IMR-90 (cell line): ENCODE measurements at regions not wholly inside any gene's neighbourhood (a gene's known extent, or its start where the extent isn't known, plus 50 kb on each side); places are given as distances from the start of the nearest gene placed in this dataset.

Experiments used
- ATAC-seq: fragments of 200-7000 bp; cut with Tn5 transposase; 2 replicates; pipeline ENCODE4 v1.9.1; 2020; ENCODE audit warnings: low read depth, mild to moderate bottlenecking, moderate library complexity
- BruUV-seq: library from RNA; stranded (reverse); fragments of 400-500 nt; replicated peaks from 2 replicates; lab custom pipeline; 2021; lab: Mats Ljungman, UMichigan
- CTCF ChIA-PET: fragments of 300-600 bp; formaldehyde crosslinking; extraction: SDS; loops from one replicate; lab custom pipeline; 2021; ENCODE audit warnings: antibody characterized with exemption; lab: Yijun Ruan, JAX
- POLR2A ChIA-PET: fragments of 300-600 bp; sonication (Branson Sonifier 250); formaldehyde crosslinking; loops from one replicate; lab custom pipeline; 2022; ENCODE audit warnings: antibody characterized with exemption; ENCODE audit not compliant: unreplicated experiment; lab: Charles Lee
- DNase-seq: peaks from one replicate; pipeline ENCODE4 v3.0.0; 2013
- H2AFZ ChIP-seq: replicated peaks from 2 replicates; pipeline ENCODE3; 2013; ENCODE audit warnings: low read length, mild to moderate bottlenecking; ENCODE audit not compliant: poor library complexity
- H2AK5ac ChIP-seq: 2 replicates; pipeline ENCODE4 v1.6.1; 2013; ENCODE audit warnings: low read depth, low read length, inconsistent platforms
- H2AK9ac ChIP-seq: replicated peaks from 2 replicates; pipeline ENCODE3; 2013; ENCODE audit warnings: mild to moderate bottlenecking, low read depth, low read length, moderate library complexity; ENCODE audit not compliant: poor library complexity
- H2BK120ac ChIP-seq: 2 replicates; pipeline ENCODE4 v1.6.1; 2013; ENCODE audit warnings: low read depth, low read length, inconsistent platforms
- H2BK15ac ChIP-seq: 3 replicates; pipeline ENCODE4 v1.6.1; 2013; ENCODE audit warnings: low read depth, low read length, inconsistent platforms
- H2BK20ac ChIP-seq: 2 replicates; pipeline ENCODE4 v1.6.1; 2013; ENCODE audit warnings: low read depth, mild to moderate bottlenecking, inconsistent platforms, low read length, moderate library complexity
- H2BK5ac ChIP-seq: 2 replicates; pipeline ENCODE4 v1.6.1; 2013; ENCODE audit warnings: mild to moderate bottlenecking, low read depth, low read length, inconsistent platforms; ENCODE audit not compliant: poor library complexity, severe bottlenecking
- H3K14ac ChIP-seq: replicated peaks from 2 replicates; pipeline ENCODE4 v1.6.1; 2013; ENCODE audit warnings: low read depth, low read length, inconsistent platforms
- H3K18ac ChIP-seq: 2 replicates; pipeline ENCODE4 v1.6.1; 2013; ENCODE audit warnings: low read depth, low read length, control low read depth
- H3K23ac ChIP-seq: 2 replicates; pipeline ENCODE4 v1.6.1; 2013; ENCODE audit warnings: low read depth, low read length, inconsistent platforms
- H3K27ac ChIP-seq: 2 replicates; pipeline ENCODE4 v1.5.1; 2013; ENCODE audit warnings: mild to moderate bottlenecking, control low read depth, low read length; ENCODE audit not compliant: insufficient read depth
- H3K27me3 ChIP-seq: 2 replicates; pipeline ENCODE4 v1.6.1; 2013; ENCODE audit warnings: low read length; ENCODE audit not compliant: control insufficient read depth, insufficient read depth
- H3K36me3 ChIP-seq: 2 replicates; pipeline ENCODE4 v1.6.1; 2013; ENCODE audit warnings: low read length, mixed read lengths; ENCODE audit not compliant: control insufficient read depth, insufficient read depth
- H3K4ac ChIP-seq: 2 replicates; pipeline ENCODE4 v1.6.1; 2013; ENCODE audit warnings: low read depth, low read length, inconsistent platforms
- H3K4me1 ChIP-seq: 2 replicates; pipeline ENCODE4 v1.6.1; 2013; ENCODE audit warnings: low read length, mixed read lengths; ENCODE audit not compliant: control insufficient read depth, insufficient read depth
- H3K4me2 ChIP-seq: 2 replicates; pipeline ENCODE4 v1.6.1; 2013; ENCODE audit warnings: low read depth, mild to moderate bottlenecking, control low read depth, low read length, moderate library complexity
- H3K4me3 ChIP-seq: 2 replicates; pipeline ENCODE4 v1.5.1; 2013; ENCODE audit warnings: low read depth, mild to moderate bottlenecking, control low read depth, low read length, moderate library complexity; ENCODE audit not compliant: insufficient read depth
- H3K56ac ChIP-seq: 2 replicates; pipeline ENCODE4 v1.6.1; 2013; ENCODE audit warnings: low read length, inconsistent platforms; ENCODE audit not compliant: insufficient read depth; ENCODE audit errors: extremely low read depth
- H3K79me1 ChIP-seq, 2 experiments: 2 replicates each; pipeline ENCODE4 v1.6.1; 2013; ENCODE audit warnings: low read length in 2 of 2, inconsistent platforms in 1 of 2, low read depth in 1 of 2
- H3K9ac ChIP-seq: 2 replicates; pipeline ENCODE4 v1.6.1; 2013; ENCODE audit warnings: low read depth, low read length, control low read depth
- H3K9me1 ChIP-seq: 2 replicates; pipeline ENCODE4 v1.6.1; 2013; ENCODE audit warnings: low read length, inconsistent platforms; ENCODE audit not compliant: insufficient read depth
- H3K9me3 ChIP-seq: 2 replicates; pipeline ENCODE4 v1.6.1; 2013; ENCODE audit warnings: low read length; ENCODE audit not compliant: control insufficient read depth, insufficient read depth
- H4K20me1 ChIP-seq: 2 replicates; pipeline ENCODE4 v1.6.1; 2013; ENCODE audit warnings: low read length, inconsistent platforms; ENCODE audit not compliant: insufficient read depth
- H4K5ac ChIP-seq: 2 replicates; pipeline ENCODE4 v1.6.1; 2013; ENCODE audit warnings: mild to moderate bottlenecking, low read depth, low read length, control low read depth
- H4K8ac ChIP-seq, 2 experiments: 2 replicates each; pipeline ENCODE4 v1.6.1; 2013; ENCODE audit warnings: low read depth in 2 of 2, low read length in 2 of 2, control low read depth in 1 of 2, inconsistent platforms in 1 of 2
- H4K91ac ChIP-seq: 2 replicates; pipeline ENCODE4 v1.6.1; 2013; ENCODE audit warnings: low read depth, low read length, inconsistent platforms; ENCODE audit not compliant: insufficient read depth
- BHLHE40 ChIP-seq: fragments of 150-350 bp; IDR thresholded peaks from 2 replicates; pipeline ENCODE4 v1.6.1; 2016; ENCODE audit warnings: mild to moderate bottlenecking, low read depth, low read length
- CEBPB ChIP-seq: IDR thresholded peaks from 2 replicates; pipeline ENCODE4 v1.6.1; 2012; ENCODE audit warnings: low read depth, low read length, improper control_type of control experiment
- CHD1 ChIP-seq: IDR thresholded peaks from 2 replicates; pipeline ENCODE4 v1.6.1; 2012; ENCODE audit warnings: low read depth, low read length, improper control_type of control experiment
- FOS ChIP-seq: fragments of 150-350 bp; IDR thresholded peaks from 2 replicates; pipeline ENCODE4 v1.6.1; 2016; ENCODE audit warnings: low read depth, low read length
- MAFK ChIP-seq: IDR thresholded peaks from 2 replicates; pipeline ENCODE4 v1.6.1; 2012; ENCODE audit warnings: low read depth, low read length, improper control_type of control experiment
- MAZ ChIP-seq: IDR thresholded peaks from 2 replicates; pipeline ENCODE4 v1.6.1; 2012; ENCODE audit warnings: low read depth, mild to moderate bottlenecking, low read length, improper control_type of control experiment, moderate library complexity, borderline replicate concordance
- MXI1 ChIP-seq: IDR thresholded peaks from 2 replicates; pipeline ENCODE4 v1.6.1; 2012; ENCODE audit warnings: low read depth, mild to moderate bottlenecking, low read length, moderate library complexity, borderline replicate concordance
- NFE2L2 ChIP-seq: fragments of 150-350 bp; IDR thresholded peaks from 2 replicates; pipeline ENCODE4 v1.6.1; 2016; ENCODE audit warnings: low read depth, mild to moderate bottlenecking, low read length
- POLR2A ChIP-seq: IDR thresholded peaks from 2 replicates; pipeline ENCODE4 v1.6.1; 2012; ENCODE audit warnings: mild to moderate bottlenecking, low read depth, low read length
- RAD21 ChIP-seq: IDR thresholded peaks from 2 replicates; pipeline ENCODE4 v1.6.1; 2012; ENCODE audit warnings: low read length, improper control_type of control experiment
- RCOR1 ChIP-seq: IDR thresholded peaks from 2 replicates; pipeline ENCODE4 v1.6.1; 2012; ENCODE audit warnings: mild to moderate bottlenecking, low read length, improper control_type of control experiment; ENCODE audit not compliant: insufficient replicate concordance
- RFX5 ChIP-seq: IDR thresholded peaks from 2 replicates; pipeline ENCODE4 v1.8.0; 2012; ENCODE audit warnings: low read depth, mild to moderate bottlenecking, low read length, moderate library complexity
- SMC3 ChIP-seq: fragments of 150-350 bp; IDR thresholded peaks from 2 replicates; pipeline ENCODE4 v1.6.1; 2016; ENCODE audit warnings: low read depth, mild to moderate bottlenecking, antibody characterized with exemption, low read length, moderate library complexity
- WGBS, 2 experiments: methylation state at CpG; one replicate each; pipeline versions ENCODE4 v1.1.5 to v1.1.7; 2013; ENCODE audit warnings: missing lambda C conversion rate in 2 of 2; ENCODE audit not compliant: insufficient read length in 1 of 2; ENCODE audit errors: extremely low coverage in 2 of 2; 5-methylcytosine and 5-hydroxymethylcytosine counted together
- dilution Hi-C: fragments of 300-500 bp; cut with HindIII; formaldehyde crosslinking; loops from one replicate; pipeline ENCODE4 v1.14.3; 2018; ENCODE audit warnings: low sequenced_read_pairs; ENCODE audit not compliant: unreplicated experiment
- in situ Hi-C: fragments of 300-500 bp; cut with MboI; formaldehyde crosslinking; loops from 3 replicates; pipeline ENCODE4 v1.14.3; 2019; ENCODE audit warnings: low sequenced_read_pairs, inconsistent platforms, mixed read lengths
- intact Hi-C: fragments of 100-400 bp; cut with micrococcal nuclease; formaldehyde crosslinking; loops from 2 replicates; pipeline ENCODE4 v1.10.0; 2022
- TF ChIP-seq, protein P1 (sequence below): fragments of 150-350 bp; IDR thresholded peaks from 2 replicates; pipeline ENCODE4 v1.6.1; 2017; ENCODE audit warnings: mild to moderate bottlenecking, antibody characterized with exemption, low read length, low read depth
- TF ChIP-seq, protein P2 (sequence below): conservative IDR thresholded peaks from 2 replicates; pipeline ENCODE4 v1.5.1; 2012; ENCODE audit warnings: mild to moderate bottlenecking, low read depth, low read length, improper control_type of control experiment
- TF ChIP-seq, protein P3 (sequence below): fragments of 150-350 bp; IDR thresholded peaks from 2 replicates; pipeline ENCODE4 v1.6.1; 2016; ENCODE audit warnings: low read depth, mild to moderate bottlenecking, low read length, moderate library complexity, borderline replicate concordance

DNA sequence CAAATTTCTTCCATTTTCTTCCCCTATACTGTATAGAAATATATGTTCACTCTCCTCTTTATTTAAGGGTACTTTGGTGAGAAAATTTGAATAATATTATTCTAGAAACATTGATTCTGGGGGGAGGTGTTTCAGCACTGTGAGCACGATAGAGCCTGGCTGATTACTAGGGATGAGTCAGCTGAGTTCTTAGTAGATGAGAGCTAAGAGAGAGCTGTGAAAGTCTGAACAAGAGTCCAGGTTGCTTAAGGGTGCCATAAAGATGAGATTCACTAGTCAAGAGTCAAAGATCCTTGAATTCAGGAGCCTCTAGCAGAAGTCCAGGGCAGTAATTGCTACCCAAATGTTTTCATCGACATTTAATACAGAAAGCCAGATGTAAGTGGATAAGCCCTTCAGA is 756.6 kb upstream of the API5 start:
- H3K79me1 ChIP-seq = no peaks in the 10 kb centered on the region
- no peak overlapping the region for H4K8ac ChIP-seq
- no peak overlapping the region for H2BK20ac ChIP-seq
- H2BK15ac ChIP-seq = no peak overlapping the region
- intact Hi-C loops (no loop called here), dilution Hi-C loops (no loop called here), in situ Hi-C loops (no loop called here)
- H3K27me3 ChIP-seq = no peaks in the 10 kb centered on the region
- TF ChIP-seq MXI1 (no peak), CEBPB (no peak), RFX5 (no peak), MAFK (no peak), BHLHE40 (no peak), SMC3 (no peak), POLR2A (no peak), MAZ (no peak), CHD1 (no peak), NFE2L2 (no peak), FOS (no peak), RAD21 (no peak), RCOR1 (no peak)
- TF ChIP-seq, protein P1, sequence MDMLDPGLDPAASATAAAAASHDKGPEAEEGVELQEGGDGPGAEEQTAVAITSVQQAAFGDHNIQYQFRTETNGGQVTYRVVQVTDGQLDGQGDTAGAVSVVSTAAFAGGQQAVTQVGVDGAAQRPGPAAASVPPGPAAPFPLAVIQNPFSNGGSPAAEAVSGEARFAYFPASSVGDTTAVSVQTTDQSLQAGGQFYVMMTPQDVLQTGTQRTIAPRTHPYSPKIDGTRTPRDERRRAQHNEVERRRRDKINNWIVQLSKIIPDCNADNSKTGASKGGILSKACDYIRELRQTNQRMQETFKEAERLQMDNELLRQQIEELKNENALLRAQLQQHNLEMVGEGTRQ = no peak
- TF ChIP-seq, protein P2, sequence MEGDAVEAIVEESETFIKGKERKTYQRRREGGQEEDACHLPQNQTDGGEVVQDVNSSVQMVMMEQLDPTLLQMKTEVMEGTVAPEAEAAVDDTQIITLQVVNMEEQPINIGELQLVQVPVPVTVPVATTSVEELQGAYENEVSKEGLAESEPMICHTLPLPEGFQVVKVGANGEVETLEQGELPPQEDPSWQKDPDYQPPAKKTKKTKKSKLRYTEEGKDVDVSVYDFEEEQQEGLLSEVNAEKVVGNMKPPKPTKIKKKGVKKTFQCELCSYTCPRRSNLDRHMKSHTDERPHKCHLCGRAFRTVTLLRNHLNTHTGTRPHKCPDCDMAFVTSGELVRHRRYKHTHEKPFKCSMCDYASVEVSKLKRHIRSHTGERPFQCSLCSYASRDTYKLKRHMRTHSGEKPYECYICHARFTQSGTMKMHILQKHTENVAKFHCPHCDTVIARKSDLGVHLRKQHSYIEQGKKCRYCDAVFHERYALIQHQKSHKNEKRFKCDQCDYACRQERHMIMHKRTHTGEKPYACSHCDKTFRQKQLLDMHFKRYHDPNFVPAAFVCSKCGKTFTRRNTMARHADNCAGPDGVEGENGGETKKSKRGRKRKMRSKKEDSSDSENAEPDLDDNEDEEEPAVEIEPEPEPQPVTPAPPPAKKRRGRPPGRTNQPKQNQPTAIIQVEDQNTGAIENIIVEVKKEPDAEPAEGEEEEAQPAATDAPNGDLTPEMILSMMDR = no peak
- TF ChIP-seq, protein P3, sequence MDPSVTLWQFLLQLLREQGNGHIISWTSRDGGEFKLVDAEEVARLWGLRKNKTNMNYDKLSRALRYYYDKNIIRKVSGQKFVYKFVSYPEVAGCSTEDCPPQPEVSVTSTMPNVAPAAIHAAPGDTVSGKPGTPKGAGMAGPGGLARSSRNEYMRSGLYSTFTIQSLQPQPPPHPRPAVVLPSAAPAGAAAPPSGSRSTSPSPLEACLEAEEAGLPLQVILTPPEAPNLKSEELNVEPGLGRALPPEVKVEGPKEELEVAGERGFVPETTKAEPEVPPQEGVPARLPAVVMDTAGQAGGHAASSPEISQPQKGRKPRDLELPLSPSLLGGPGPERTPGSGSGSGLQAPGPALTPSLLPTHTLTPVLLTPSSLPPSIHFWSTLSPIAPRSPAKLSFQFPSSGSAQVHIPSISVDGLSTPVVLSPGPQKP = no peak
- no peak overlapping the region for H2BK120ac ChIP-seq
- H3K9me1 ChIP-seq = no peaks in the 10 kb centered on the region
- H2AK9ac ChIP-seq = no peak overlapping the region
- H3K4me2 ChIP-seq = no peak overlapping the region
- no peak overlapping the region for H3K4me3 ChIP-seq
- no peaks in the 10 kb centered on the region; the same call in none of the 2 replicates for H3K9me3 ChIP-seq
- 50% methylated on average over 1 of the region's 2 CpGs; no CpG with 5 or more reads in 1 of the 2 experiments for WGBS, 2 experiments
- H2AK5ac ChIP-seq = no peak overlapping the region
- no peak overlapping the region for H2AFZ ChIP-seq
- H3K4ac ChIP-seq = no peak overlapping the region
- no TSS peak for BruUV-seq
- CTCF ChIA-PET = no interaction called here
- no peak overlapping the region for H3K14ac ChIP-seq
- H3K27ac ChIP-seq = no peak overlapping the region
- no peak for DNase-seq
- no peak overlapping the region for H4K5ac ChIP-seq
- H3K23ac ChIP-seq = no peak overlapping the region
- POLR2A ChIA-PET = no interaction called here
- H4K20me1 ChIP-seq = no peaks in the 10 kb centered on the region
- ATAC-seq = no peak
- no peak overlapping the region for H3K9ac ChIP-seq
- H3K4me1 ChIP-seq = no peaks in the 10 kb centered on the region
- H4K91ac ChIP-seq = no peak overlapping the region
- H3K36me3 ChIP-seq = no peaks in the 10 kb centered on the region
- H2BK5ac ChIP-seq = no peak overlapping the region
- H3K18ac ChIP-seq = no peak overlapping the region
- no peak overlapping the region for H3K56ac ChIP-seq
